PC-3 (cell line): ENCODE measurements at regions not wholly inside any gene's neighbourhood (a gene's known extent, or its start where the extent isn't known, plus 50 kb on each side); places are given as distances from the start of the nearest gene placed in this dataset.
A peak's percentile ranks its signal among the peaks of the same experiment; 100 is the strongest.

Experiments
- ATAC-seq: fragments of 200-7000 bp; cut with Tn5 transposase; 2 replicates; pipeline ENCODE4 v1.9.1; 2020; ENCODE audit warnings: mild to moderate bottlenecking, moderate library complexity
- BruUV-seq: library from RNA; stranded (reverse); fragments of 400-500 nt; replicated peaks from 2 replicates; lab custom pipeline; 2021; lab: Mats Ljungman, UMichigan
- CTCF ChIA-PET: fragments of 300-600 bp; sonication (Branson Sonifier 250); formaldehyde crosslinking; loops from one replicate; lab custom pipeline; 2022; ENCODE audit warnings: antibody characterized with exemption; lab: Charles Lee
- POLR2A ChIA-PET: fragments of 300-600 bp; sonication (Branson Sonifier 250); formaldehyde crosslinking; loops from one replicate; lab custom pipeline; 2022; ENCODE audit warnings: antibody characterized with exemption; ENCODE audit not compliant: unreplicated experiment; lab: Charles Lee
- DNase-seq: peaks from one replicate; pipeline ENCODE4 v3.0.0-alpha.2; 2015
- H2AFZ ChIP-seq: fragments of 300-600 bp; sonication (generic); 2 replicates; pipeline ENCODE4 v1.6.0; 2016; ENCODE audit warnings: antibody characterized with exemption, low read length
- H3F3A ChIP-seq: fragments of 300-600 bp; sonication (generic); one replicate; pipeline ENCODE4 v1.6.0; 2017; ENCODE audit warnings: antibody characterized with exemption, low read length, control low read depth, mild to moderate bottlenecking; ENCODE audit not compliant: unreplicated experiment
- H3K27ac ChIP-seq: fragments of 300-600 bp; sonication (generic); 2 replicates; pipeline ENCODE4 v1.5.1; 2016; ENCODE audit warnings: mild to moderate bottlenecking, low read length
- H3K27me3 ChIP-seq: fragments of 300-600 bp; sonication (generic); 2 replicates; pipeline ENCODE4 v1.6.1; 2016; ENCODE audit warnings: low read length, mixed read lengths
- H3K36me3 ChIP-seq: fragments of 300-600 bp; sonication (generic); 2 replicates; pipeline ENCODE4 v1.6.1; 2016; ENCODE audit warnings: low read depth, mixed run types, low read length, mixed read lengths
- H3K4me1 ChIP-seq: fragments of 300-600 bp; sonication (generic); 2 replicates; pipeline ENCODE4 v1.5.1; 2016; ENCODE audit warnings: low read length; ENCODE audit not compliant: insufficient read depth
- H3K4me2 ChIP-seq: fragments of 300-600 bp; sonication (generic); 2 replicates; pipeline ENCODE4 v1.6.0; 2016; ENCODE audit warnings: low read length
- H3K4me3 ChIP-seq: fragments of 300-600 bp; sonication (generic); 2 replicates; pipeline ENCODE4 v1.5.1; 2016; ENCODE audit warnings: mild to moderate bottlenecking, low read length, mixed read lengths
- H3K79me2 ChIP-seq: fragments of 300-600 bp; sonication (generic); 2 replicates; pipeline ENCODE4 v1.6.1; 2017; ENCODE audit warnings: low read length, mixed read lengths
- H3K9ac ChIP-seq: fragments of 300-600 bp; sonication (generic); 2 replicates; pipeline ENCODE4 v1.6.0; 2016; ENCODE audit warnings: mild to moderate bottlenecking, low read length
- H3K9me2 ChIP-seq: fragments of 300-600 bp; sonication (generic); replicated peaks from 2 replicates; pipeline ENCODE4 v1.6.1; 2016; ENCODE audit warnings: mixed run types, low read length, mixed read lengths
- H3K9me3 ChIP-seq: fragments of 300-600 bp; sonication (generic); 2 replicates; pipeline ENCODE4 v1.6.1; 2016; ENCODE audit warnings: low read length, mixed read lengths
- H4K20me1 ChIP-seq: fragments of 300-600 bp; sonication (generic); 2 replicates; pipeline ENCODE4 v1.6.1; 2016; ENCODE audit warnings: low read length, mixed read lengths
- EZH2 ChIP-seq: fragments of 300-600 bp; sonication (generic); IDR thresholded peaks from one replicate; pipeline ENCODE4 v1.6.1; 2017; ENCODE audit warnings: antibody characterized with exemption, mild to moderate bottlenecking, low read length; ENCODE audit not compliant: unreplicated experiment
- EZH2phosphoT487 ChIP-seq: fragments of 300-600 bp; sonication (generic); IDR thresholded peaks from 2 replicates; pipeline ENCODE4 v1.6.1; 2018; ENCODE audit warnings: mild to moderate bottlenecking, antibody characterized with exemption, low read length, borderline replicate concordance
- intact Hi-C: fragments of 100-400 bp; cut with micrococcal nuclease; formaldehyde crosslinking; loops from 2 replicates; pipeline ENCODE4 v1.9.0; 2023
- TF ChIP-seq, protein P1 (sequence below): fragments of 300-600 bp; sonication (generic); conservative IDR thresholded peaks from 2 replicates; pipeline ENCODE4 v1.5.1; 2017; ENCODE audit warnings: antibody characterized with exemption, low read depth, mild to moderate bottlenecking, low read length

DNA sequence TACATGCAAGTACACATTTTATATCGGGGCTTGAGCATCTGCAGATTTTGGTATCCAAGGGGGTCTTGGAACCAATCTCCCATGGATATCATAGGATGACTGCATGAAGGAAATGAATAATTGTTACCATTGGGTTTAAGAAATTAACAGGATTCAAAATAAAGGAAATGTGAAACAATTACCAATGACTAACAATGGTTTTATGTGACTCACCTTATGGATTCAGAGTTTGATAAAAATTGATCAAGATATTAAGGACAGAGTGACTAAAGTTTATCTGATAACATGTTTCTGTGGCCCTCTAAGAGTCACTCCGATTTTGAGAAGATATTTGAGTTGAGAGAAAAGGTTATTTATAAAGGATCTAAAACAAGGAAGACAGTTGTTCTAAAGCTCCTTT lies 93.0 kb upstream of the ODAD2 start:
- ChIA-PET POLR2A (no interaction called here), CTCF (no interaction called here)
- Histone ChIP-seq H3F3A (no peaks in the 10 kb centered on the region), H3K4me3 (no peak overlapping the region), H3K36me3 (no peaks in the 10 kb centered on the region), H3K79me2 (no peaks in the 10 kb centered on the region), H3K27me3 (no peaks in the 10 kb centered on the region), H3K4me1 (peaks cover 20% of the 10 kb centered on the region), H3K9me2 (no peaks in the 10 kb centered on the region), H4K20me1 (no peaks in the 10 kb centered on the region), H3K4me2 (no peak overlapping the region), H2AFZ (no peak overlapping the region), H3K9me3 (no peaks in the 10 kb centered on the region), H3K27ac (no peak overlapping the region), H3K9ac (no peak overlapping the region)
- DNase-seq (no peak), ATAC-seq (no peak)
- TF ChIP-seq EZH2phosphoT487 (no peak), EZH2 (no peak)
- no TSS peak for BruUV-seq
- intact Hi-C loops: no loop called here

DNA sequence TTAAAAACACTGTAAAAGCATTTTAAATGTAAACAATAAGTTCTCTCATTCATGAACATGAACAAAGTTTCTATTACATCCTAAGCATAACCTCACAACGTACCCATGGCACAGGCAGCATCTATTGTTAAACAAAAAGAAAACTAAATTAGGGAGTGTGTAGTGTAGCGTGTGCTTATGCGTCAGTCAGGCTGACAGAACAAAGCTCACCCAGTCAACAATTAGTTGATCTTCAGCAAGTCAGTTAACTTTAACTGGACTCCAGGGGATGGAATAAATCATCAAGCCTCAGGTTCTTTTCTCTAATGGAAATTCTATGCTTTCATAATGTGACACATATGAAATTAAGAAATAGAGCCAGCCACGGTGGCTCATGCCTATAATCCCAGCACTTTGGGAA lies 91.6 kb upstream of the ODAD2 start:
- Histone ChIP-seq H3F3A (no peaks in the 10 kb centered on the region), H3K4me3 (no peak overlapping the region), H2AFZ (no peak overlapping the region), H3K27me3 (no peaks in the 10 kb centered on the region), H3K36me3 (no peaks in the 10 kb centered on the region), H3K27ac (no peak overlapping the region), H3K4me1 (peaks cover 20% of the 10 kb centered on the region), H4K20me1 (no peaks in the 10 kb centered on the region), H3K79me2 (no peaks in the 10 kb centered on the region), H3K9ac (no peak overlapping the region), H3K4me2 (no peak overlapping the region), H3K9me2 (no peaks in the 10 kb centered on the region), H3K9me3 (no peaks in the 10 kb centered on the region)
- ChIA-PET POLR2A (interaction anchor here (0.7 kb wide), 1 partner anchor 36 kb away, joined by 3 read pairs; no protein-coding TSS in a partner anchor), CTCF (no interaction called here)
- no peak for ATAC-seq
- intact Hi-C loops: no loop called here
- no TSS peak for BruUV-seq
- DNase-seq: no peak
- TF ChIP-seq, protein P1, sequence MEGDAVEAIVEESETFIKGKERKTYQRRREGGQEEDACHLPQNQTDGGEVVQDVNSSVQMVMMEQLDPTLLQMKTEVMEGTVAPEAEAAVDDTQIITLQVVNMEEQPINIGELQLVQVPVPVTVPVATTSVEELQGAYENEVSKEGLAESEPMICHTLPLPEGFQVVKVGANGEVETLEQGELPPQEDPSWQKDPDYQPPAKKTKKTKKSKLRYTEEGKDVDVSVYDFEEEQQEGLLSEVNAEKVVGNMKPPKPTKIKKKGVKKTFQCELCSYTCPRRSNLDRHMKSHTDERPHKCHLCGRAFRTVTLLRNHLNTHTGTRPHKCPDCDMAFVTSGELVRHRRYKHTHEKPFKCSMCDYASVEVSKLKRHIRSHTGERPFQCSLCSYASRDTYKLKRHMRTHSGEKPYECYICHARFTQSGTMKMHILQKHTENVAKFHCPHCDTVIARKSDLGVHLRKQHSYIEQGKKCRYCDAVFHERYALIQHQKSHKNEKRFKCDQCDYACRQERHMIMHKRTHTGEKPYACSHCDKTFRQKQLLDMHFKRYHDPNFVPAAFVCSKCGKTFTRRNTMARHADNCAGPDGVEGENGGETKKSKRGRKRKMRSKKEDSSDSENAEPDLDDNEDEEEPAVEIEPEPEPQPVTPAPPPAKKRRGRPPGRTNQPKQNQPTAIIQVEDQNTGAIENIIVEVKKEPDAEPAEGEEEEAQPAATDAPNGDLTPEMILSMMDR: no peak
- TF ChIP-seq EZH2phosphoT487 (no peak), EZH2 (no peak)

DNA sequence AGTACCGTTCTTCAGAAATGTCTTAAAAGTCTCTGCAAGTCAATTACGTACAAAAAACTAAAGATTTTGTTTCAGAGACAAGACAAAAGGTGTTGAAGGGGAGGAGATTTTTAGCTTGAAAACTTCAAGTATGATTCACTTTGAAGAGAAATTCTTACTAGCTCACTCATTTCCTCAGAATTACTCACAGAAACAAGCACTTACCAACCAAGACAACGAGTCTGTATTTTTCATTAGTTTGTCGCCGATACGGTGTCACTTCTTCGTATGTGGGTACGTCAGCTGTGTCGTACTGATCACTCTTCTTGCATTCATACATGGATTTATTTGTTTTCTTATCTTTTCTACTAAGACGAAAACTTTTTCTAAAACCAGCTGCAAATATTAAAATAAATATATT lies 90.6 kb upstream of the ODAD2 start:
- TF ChIP-seq, protein P1: no peak
- no peak for TF ChIP-seq EZH2phosphoT487
- no peak for TF ChIP-seq EZH2
- peak overlapping the region; percentile 80 for H3K27ac ChIP-seq
- peak; percentile 81 for DNase-seq
- ChIA-PET CTCF (interaction anchor here (0.9 kb wide), 1 partner anchor 90 kb away, joined by 4 read pairs; no protein-coding TSS in a partner anchor), POLR2A (interaction anchor here (0.6 kb wide), 3 partner anchors 67 to 144 kb away, joined by 3 to 8 read pairs (median 4); no protein-coding TSS in a partner anchor)
- ATAC-seq: peak; percentile 88
- H3K27me3 ChIP-seq: no peaks in the 10 kb centered on the region
- H3K79me2 ChIP-seq: no peaks in the 10 kb centered on the region
- H4K20me1 ChIP-seq: no peaks in the 10 kb centered on the region
- H3K4me3 ChIP-seq: peak overlapping the region; percentile 32; the same call in 1 of the 2 replicates
- BruUV-seq: no TSS peak
- H3K36me3 ChIP-seq: no peaks in the 10 kb centered on the region
- no peaks in the 10 kb centered on the region for H3K9me2 ChIP-seq
- no peaks in the 10 kb centered on the region for H3F3A ChIP-seq
- H3K9ac ChIP-seq: peak overlapping the region; percentile 77
- H3K4me2 ChIP-seq: peak overlapping the region; percentile 61
- intact Hi-C loops: loop anchor here (1.0 kb wide), 2 partner anchors 23 to 35 kb away; no protein-coding TSS in a partner anchor
- H3K4me1 ChIP-seq: peaks cover 20% of the 10 kb centered on the region
- no peaks in the 10 kb centered on the region for H3K9me3 ChIP-seq
- H2AFZ ChIP-seq: peak overlapping the region; percentile 45; the same call in 1 of the 2 replicates
